Vagina (tissue), 2 donors: ENCODE measurements at regions not wholly inside any gene's neighbourhood (a gene's known extent, or its start where the extent isn't known, plus 50 kb on each side); places are given as distances from the start of the nearest gene placed in this dataset.
"Not testable (repeated sequence)": the region's sequence is repeated elsewhere in the genome, so short reads cannot be mapped to it uniquely, and the experiment has no call there.

ENCODE experiments used
- DNase-seq, 2 donors: peaks; one replicate each; pipeline ENCODE4 v3.0.0-alpha.2; 2017; ENCODE audit errors: extremely low spot score in 2 of 2
- H3K27ac ChIP-seq: fragments of 200-600 bp; sonication (generic); one replicate; pipeline ENCODE4 v1.5.1; 2019
- H3K27me3 ChIP-seq: fragments of 200-600 bp; sonication (generic); one replicate; pipeline ENCODE4 v1.5.1; 2019
- H3K36me3 ChIP-seq, 2 donors: fragments of 200-600 bp; sonication (generic); one replicate each; pipeline ENCODE4 v1.5.1; 2017 to 2019
- H3K4me1 ChIP-seq: fragments of 200-600 bp; sonication (generic); one replicate; pipeline ENCODE4 v1.5.1; 2019
- H3K4me3 ChIP-seq, 2 donors: fragments of 200-600 bp; sonication (generic); 1 replicate in 1 of 2; 2 replicates in 1 of 2; pipeline ENCODE4 v1.5.1; 2016 to 2019
- H3K9me3 ChIP-seq: fragments of 200-600 bp; sonication (generic); one replicate; pipeline ENCODE4 v1.5.1; 2019
- CTCF ChIP-seq, 3 experiments: fragments of 450-650 bp in 2 of 3; fragments of 200-600 bp in 1 of 3; sonication (generic) in 1 of 3; IDR thresholded peaks; one replicate each; pipeline ENCODE4 v1.5.1; 2017 to 2019; ENCODE audit warnings: antibody characterized with exemption in 3 of 3, mild to moderate bottlenecking in 2 of 3, moderate library complexity in 2 of 3
- POLR2A ChIP-seq, 2 donors: fragments of 450-650 bp; IDR thresholded peaks; one replicate each; pipeline ENCODE4 v1.6.1; 2017; ENCODE audit warnings: antibody characterized with exemption in 2 of 2, mild to moderate bottlenecking in 2 of 2, moderate library complexity in 2 of 2
- POLR2AphosphoS5 ChIP-seq, 2 donors: sonication (generic); formaldehyde crosslinking; IDR thresholded peaks; one replicate each; pipeline ENCODE4 v1.9.0; 2017; ENCODE audit warnings: antibody characterized with exemption in 2 of 2, mild to moderate bottlenecking in 2 of 2, low read depth in 1 of 2; ENCODE audit not compliant: insufficient read depth in 1 of 2
- intact Hi-C: fragments of 100-400 bp; cut with DNase I; formaldehyde crosslinking; loops from one replicate; pipeline ENCODE4 v1.15.1; 2023

DNA sequence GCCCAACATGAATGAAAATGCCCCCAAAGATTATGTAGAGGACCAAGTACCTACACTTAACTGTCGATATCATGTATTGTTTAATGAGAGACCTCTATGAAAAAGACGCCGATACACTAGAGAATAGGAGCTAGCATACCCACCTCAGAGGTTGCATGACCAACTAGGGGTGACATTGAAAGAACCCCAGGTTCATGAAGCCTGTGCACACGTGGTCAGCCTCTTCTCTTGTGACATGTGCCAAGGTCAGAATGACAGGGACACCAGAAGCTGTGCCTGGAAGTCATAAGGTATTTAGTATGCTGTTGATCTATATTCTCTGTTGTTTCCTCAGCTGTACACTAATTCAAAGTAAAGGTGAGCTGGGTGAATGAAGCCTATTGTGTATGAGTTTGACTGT is 1594.1 kb downstream of the EFNA5 start:
- H3K27me3 ChIP-seq = no peaks in the 10 kb centered on the region
- H3K4me3 ChIP-seq = no peak overlapping the region
- no peak for TF ChIP-seq POLR2A (IDR thresholded peaks at IDR 0.05)
- TF ChIP-seq CTCF (IDR thresholded peaks at IDR 0.05) = no peak
- TF ChIP-seq POLR2AphosphoS5 (IDR thresholded peaks at IDR 0.05; ENCODE audit: insufficient read depth in 1 of 2, low read depth in 1 of 2) = no peak
- no peaks in the 10 kb centered on the region for H3K4me1 ChIP-seq
- no peaks in the 10 kb centered on the region for H3K36me3 ChIP-seq
- intact Hi-C loops = no loop called here
- no peak for DNase-seq
- no peak overlapping the region for H3K27ac ChIP-seq
- no peaks in the 10 kb centered on the region for H3K9me3 ChIP-seq

DNA sequence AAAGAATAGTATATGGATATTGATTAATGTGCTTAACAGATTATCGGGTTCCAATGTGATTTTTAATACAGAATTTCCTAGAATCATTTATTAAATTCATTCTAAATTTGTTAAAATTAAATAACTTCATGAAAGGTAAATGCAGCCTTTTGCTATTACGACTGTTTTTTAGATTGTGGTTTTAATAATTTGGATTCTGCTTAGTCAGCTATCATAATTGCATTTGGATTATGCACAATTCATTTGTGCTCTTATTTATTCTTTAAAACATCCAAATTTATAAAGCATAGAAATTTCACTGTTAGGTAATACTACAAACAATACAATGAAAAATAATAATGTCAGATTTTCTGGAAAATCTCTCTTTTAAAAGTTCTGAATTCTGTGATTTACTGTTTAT is 1598.5 kb downstream of the EFNA5 start:
- intact Hi-C loops = no loop called here
- Histone ChIP-seq H3K36me3 (no peaks in the 10 kb centered on the region), H3K9me3 (no peaks in the 10 kb centered on the region), H3K27ac (no peak overlapping the region), H3K27me3 (no peaks in the 10 kb centered on the region), H3K4me3 (no peak overlapping the region), H3K4me1 (no peaks in the 10 kb centered on the region)
- TF ChIP-seq CTCF (IDR thresholded peaks at IDR 0.05) = no peak
- no peak for DNase-seq

DNA sequence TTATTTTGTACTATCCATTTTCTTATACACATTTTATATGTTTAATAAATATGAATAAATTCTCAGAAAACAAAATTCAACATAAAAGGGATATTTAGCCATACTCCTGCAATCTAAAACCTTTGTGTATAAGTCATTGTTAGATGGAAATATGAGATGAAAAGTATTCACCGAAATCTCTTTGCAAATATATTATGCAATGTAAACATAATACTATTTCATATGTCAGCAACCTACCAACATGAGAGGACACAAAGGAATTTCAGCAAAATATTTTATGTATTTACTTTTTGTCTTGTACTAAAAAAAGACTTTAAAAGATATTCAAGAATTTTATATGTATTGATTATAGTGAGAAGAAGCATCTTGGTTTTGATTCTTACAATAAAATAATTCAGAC is 1623.4 kb downstream of the EFNA5 start:
- DNase-seq = no peak
- intact Hi-C loops = no loop called here
- no peaks in the 10 kb centered on the region for H3K27me3 ChIP-seq
- TF ChIP-seq POLR2A (IDR thresholded peaks at IDR 0.05) = no peak
- no peak for TF ChIP-seq POLR2AphosphoS5 (IDR thresholded peaks at IDR 0.05; ENCODE audit: insufficient read depth in 1 of 2, low read depth in 1 of 2)
- no peak overlapping the region for H3K27ac ChIP-seq
- H3K4me1 ChIP-seq = no peaks in the 10 kb centered on the region
- no peaks in the 10 kb centered on the region for H3K36me3 ChIP-seq
- no peak overlapping the region for H3K4me3 ChIP-seq
- no peaks in the 10 kb centered on the region for H3K9me3 ChIP-seq

DNA sequence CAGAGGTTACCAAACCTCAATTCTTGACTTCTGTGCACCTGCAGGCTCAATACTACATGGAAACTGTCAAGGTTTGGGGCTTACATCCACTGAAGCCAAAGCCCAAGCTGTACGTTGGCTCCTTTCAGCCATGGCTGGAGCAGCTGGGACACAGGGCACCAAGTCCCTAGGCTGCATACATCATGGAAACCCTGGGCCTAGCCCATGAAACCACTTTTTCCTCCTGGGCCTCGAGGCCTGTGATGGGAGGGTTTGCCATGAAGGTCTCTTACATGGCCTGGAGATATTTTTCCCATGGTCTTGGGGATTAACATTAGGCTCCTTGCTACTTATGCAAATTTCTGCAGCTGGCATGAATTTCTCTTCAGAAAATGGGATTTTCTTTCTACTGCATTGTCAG is 1638.7 kb downstream of the EFNA5 start:
- intact Hi-C loops, DNase-seq: not testable (repeated sequence)

DNA sequence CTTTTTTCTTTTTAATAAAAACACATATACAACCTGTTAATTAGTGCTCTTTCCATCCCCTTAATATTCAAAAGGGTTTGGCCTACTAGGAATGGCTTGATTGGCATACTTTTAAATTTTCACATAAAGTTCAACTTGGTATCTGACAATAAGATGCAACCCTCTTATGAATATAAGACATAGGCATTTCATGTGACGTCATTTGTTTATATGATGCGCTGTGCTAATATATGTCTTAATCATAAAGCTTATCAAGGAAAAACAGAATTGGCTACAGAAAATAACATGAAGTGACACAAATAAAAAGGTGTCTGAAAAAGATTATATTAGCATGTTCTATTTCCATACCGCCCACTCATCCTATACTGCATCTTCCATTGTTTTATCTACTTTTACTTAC is 1642.4 kb downstream of the EFNA5 start:
- intact Hi-C loops = no loop called here
- H3K36me3 ChIP-seq = no peaks in the 10 kb centered on the region
- no peak for DNase-seq
- H3K27ac ChIP-seq = no peak overlapping the region
- H3K27me3 ChIP-seq = no peaks in the 10 kb centered on the region
- no peak overlapping the region for H3K4me3 ChIP-seq
- TF ChIP-seq CTCF (IDR thresholded peaks at IDR 0.05) = no peak
- TF ChIP-seq POLR2A (IDR thresholded peaks at IDR 0.05) = no peak
- no peak for TF ChIP-seq POLR2AphosphoS5 (IDR thresholded peaks at IDR 0.05; ENCODE audit: insufficient read depth in 1 of 2, low read depth in 1 of 2)
- no peaks in the 10 kb centered on the region for H3K4me1 ChIP-seq
- no peaks in the 10 kb centered on the region for H3K9me3 ChIP-seq

More for the DNA sequence above, 1638.7 kb downstream of the EFNA5 start:
- H3K27ac ChIP-seq, H3K27me3 ChIP-seq, H3K4me1 ChIP-seq, H3K36me3 ChIP-seq, H3K9me3 ChIP-seq, H3K4me3 ChIP-seq: not testable (repeated sequence)

DNA sequence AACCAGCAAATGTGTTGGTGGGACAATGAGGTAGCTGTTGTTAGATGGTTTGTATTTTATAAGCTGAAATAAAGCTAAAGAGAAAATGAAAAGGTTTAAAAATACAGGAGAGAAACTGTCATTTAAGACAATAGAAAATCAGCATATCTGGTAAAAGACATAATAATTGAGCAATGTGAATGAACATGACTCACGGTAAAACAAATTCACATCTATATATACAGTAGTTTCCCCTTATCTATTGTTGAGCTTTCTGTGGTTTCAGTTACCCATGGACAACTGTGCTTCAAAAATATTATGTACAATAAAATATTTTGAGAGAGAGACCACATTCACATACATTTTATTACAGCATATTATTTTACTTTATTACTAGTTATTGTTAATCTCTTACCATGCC is 1649.8 kb downstream of the EFNA5 start:
- H3K4me1 ChIP-seq = no peaks in the 10 kb centered on the region
- H3K27me3 ChIP-seq = no peaks in the 10 kb centered on the region
- no peak overlapping the region for H3K4me3 ChIP-seq
- H3K9me3 ChIP-seq = no peaks in the 10 kb centered on the region
- no peak overlapping the region for H3K27ac ChIP-seq
- no peak for DNase-seq
- no peak for TF ChIP-seq POLR2A (IDR thresholded peaks at IDR 0.05)
- no peak for TF ChIP-seq POLR2AphosphoS5 (IDR thresholded peaks at IDR 0.05; ENCODE audit: insufficient read depth in 1 of 2, low read depth in 1 of 2)
- TF ChIP-seq CTCF (IDR thresholded peaks at IDR 0.05) = no peak
- intact Hi-C loops = no loop called here
- H3K36me3 ChIP-seq = no peaks in the 10 kb centered on the region
